C1 segment of cervical spinal cord (tissue), 14 donors: ENCODE measurements at regions not wholly inside any gene's neighbourhood (a gene's known extent, or its start where the extent isn't known, plus 50 kb on each side); places are given as distances from the start of the nearest gene placed in this dataset.

Experiments
- DNase-seq, 14 donors: peaks; one replicate each; lab custom pipeline; 2025; lab: John Stamatoyannopoulos, UW

GRCh38 chr22:48276994-48277867 is 1514.8 kb downstream of the TBC1D22A start:
- DNase-seq = peak in 3 of 14 donors; percentile 17 to 73 (median 25)

- DNase-seq = no peak
Observed at GRCh38 chr22:48275412-48275811, 1513.0 kb downstream of the TBC1D22A start.

GRCh38 chr22:48270731-48271130 is 1508.3 kb downstream of the TBC1D22A start:
- DNase-seq = no peak

- no peak for DNase-seq
Observed at GRCh38 chr22:48268771-48269552, 1506.5 kb downstream of the TBC1D22A start.

GRCh38 chr22:48268293-48268692 is 1505.8 kb downstream of the TBC1D22A start:
- DNase-seq = no peak

- no peak for DNase-seq
Observed at GRCh38 chr22:48267681-48268080, 1505.2 kb downstream of the TBC1D22A start.

- no peak for DNase-seq
Observed at GRCh38 chr22:48265000-48265625, 1502.7 kb downstream of the TBC1D22A start.

GRCh38 chr22:48264586-48264985 is 1502.1 kb downstream of the TBC1D22A start:
- DNase-seq = no peak

GRCh38 chr22:48263791-48264351 is 1501.4 kb downstream of the TBC1D22A start:
- DNase-seq = no peak

- no peak for DNase-seq
Observed at GRCh38 chr22:48263431-48263765, 1500.9 kb downstream of the TBC1D22A start.

- DNase-seq = no peak
Observed at GRCh38 chr22:48262596-48263430, 1500.4 kb downstream of the TBC1D22A start.

GRCh38 chr22:48261706-48262105 is 1499.3 kb downstream of the TBC1D22A start:
- DNase-seq = no peak

- no peak for DNase-seq
Observed at GRCh38 chr22:48261048-48261621, 1498.7 kb downstream of the TBC1D22A start.

- peak in 1 of 14 donors; percentile 93 for DNase-seq
Observed at GRCh38 chr22:48259991-48260670, 1497.7 kb downstream of the TBC1D22A start.

- DNase-seq = peak in 1 of 14 donors; percentile 94
Observed at GRCh38 chr22:48258811-48259210, 1496.4 kb downstream of the TBC1D22A start.

- DNase-seq = no peak
Observed at GRCh38 chr22:48258064-48258701, 1495.7 kb downstream of the TBC1D22A start.

GRCh38 chr22:48257685-48258055 is 1495.2 kb downstream of the TBC1D22A start:
- no peak for DNase-seq

- DNase-seq = no peak
Observed at GRCh38 chr22:48256776-48257684, 1494.6 kb downstream of the TBC1D22A start.
